ENCODE measurements at regions not wholly inside any gene's neighbourhood (a gene's known extent, or its start where the extent isn't known, plus 50 kb on each side); places are given as distances from the start of the nearest gene placed in this dataset.

DNA sequence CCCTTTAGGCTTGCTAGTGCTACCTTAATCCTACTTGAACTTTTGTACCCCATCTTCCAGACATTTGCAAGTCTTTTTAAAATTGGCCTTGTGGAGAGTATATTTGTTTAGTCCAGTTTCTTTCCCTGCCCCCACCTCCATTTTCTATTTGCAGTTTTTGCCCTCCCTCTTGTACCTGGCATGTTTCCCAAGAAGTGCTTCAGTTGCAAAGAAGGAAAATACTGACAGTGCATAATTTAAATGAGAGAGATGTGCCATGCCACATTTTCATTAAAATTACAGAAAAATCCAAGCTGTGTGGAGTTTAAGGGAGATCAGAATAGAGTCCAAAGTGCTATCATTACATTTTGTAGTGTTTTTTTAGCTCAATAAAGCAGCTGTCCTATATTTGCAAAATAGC, 150.0 kb upstream of the ADGRL2 start (continued):
- TF ChIP-seq, protein P1, sequence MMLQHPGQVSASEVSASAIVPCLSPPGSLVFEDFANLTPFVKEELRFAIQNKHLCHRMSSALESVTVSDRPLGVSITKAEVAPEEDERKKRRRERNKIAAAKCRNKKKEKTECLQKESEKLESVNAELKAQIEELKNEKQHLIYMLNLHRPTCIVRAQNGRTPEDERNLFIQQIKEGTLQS (IDR thresholded peaks at IDR 0.05; ENCODE audit: insufficient read depth, low read depth, low read length) = no peak

Measured in H1 (cell line).